Trophoblast cell (in vitro differentiated cells and primary cell): ENCODE measurements at regions not wholly inside any gene's neighbourhood (a gene's known extent, or its start where the extent isn't known, plus 50 kb on each side); places are given as distances from the start of the nearest gene placed in this dataset.
A peak's percentile ranks its signal among the peaks of the same experiment; 100 is the strongest.
"Not testable (repeated sequence)": the region's sequence is repeated elsewhere in the genome, so short reads cannot be mapped to it uniquely, and the experiment has no call there.

ENCODE experiments used
- DNase-seq, 2 donors: peaks; one replicate each; pipeline ENCODE4 v3.0.0-alpha.2; 2016
- H2AFZ ChIP-seq: 2 replicates; pipeline ENCODE4 v1.6.1; 2013; ENCODE audit warnings: low read length, moderate library complexity, mild to moderate bottlenecking; ENCODE audit not compliant: insufficient read depth, poor library complexity
- H2AK5ac ChIP-seq: 2 replicates; pipeline ENCODE4 v1.6.1; 2013; ENCODE audit warnings: mild to moderate bottlenecking, low read length
- H2BK120ac ChIP-seq: 2 replicates; pipeline ENCODE4 v1.6.1; 2013; ENCODE audit warnings: low read length, mild to moderate bottlenecking, moderate library complexity; ENCODE audit not compliant: insufficient read depth, poor library complexity
- H2BK12ac ChIP-seq: 2 replicates; pipeline ENCODE4 v1.6.1; 2013; ENCODE audit warnings: mild to moderate bottlenecking, low read length, moderate library complexity
- H2BK5ac ChIP-seq: 2 replicates; pipeline ENCODE4 v1.6.1; 2013; ENCODE audit warnings: low read length, low read depth, moderate library complexity, mild to moderate bottlenecking; ENCODE audit not compliant: poor library complexity
- H3K14ac ChIP-seq: 2 replicates; pipeline ENCODE4 v1.6.1; 2013; ENCODE audit warnings: mild to moderate bottlenecking, low read length
- H3K18ac ChIP-seq: 2 replicates; pipeline ENCODE4 v1.6.1; 2013; ENCODE audit warnings: mild to moderate bottlenecking, low read length
- H3K23ac ChIP-seq: 2 replicates; pipeline ENCODE4 v1.6.1; 2013; ENCODE audit warnings: low read length
- H3K27ac ChIP-seq: 2 replicates; pipeline ENCODE4 v1.5.1; 2013; ENCODE audit warnings: low read depth, mild to moderate bottlenecking, inconsistent platforms, low read length, moderate library complexity
- H3K27me3 ChIP-seq: 2 replicates; pipeline ENCODE4 v1.6.1; 2013; ENCODE audit warnings: inconsistent platforms, mild to moderate bottlenecking, low read length, moderate library complexity; ENCODE audit not compliant: insufficient read depth
- H3K36me3 ChIP-seq, 2 experiments: 1 replicate in 1 of 2; 2 replicates in 1 of 2; pipeline ENCODE4 v1.6.1; 2013; ENCODE audit warnings: low read length in 2 of 2, mild to moderate bottlenecking in 2 of 2, moderate library complexity in 1 of 2; ENCODE audit not compliant: insufficient read depth in 2 of 2, control insufficient read depth in 1 of 2
- H3K4ac ChIP-seq: 2 replicates; pipeline ENCODE4 v1.6.1; 2013; ENCODE audit warnings: low read depth, mild to moderate bottlenecking, low read length, moderate library complexity
- H3K4me1 ChIP-seq, 2 experiments: 1 replicate in 1 of 2; 2 replicates in 1 of 2; pipeline ENCODE4 v1.6.1; 2013; ENCODE audit warnings: low read length in 2 of 2, mild to moderate bottlenecking in 2 of 2, moderate library complexity in 1 of 2; ENCODE audit not compliant: insufficient read depth in 2 of 2, control insufficient read depth in 1 of 2
- H3K4me2 ChIP-seq: 2 replicates; pipeline ENCODE4 v1.6.1; 2013; ENCODE audit warnings: inconsistent platforms, mild to moderate bottlenecking, low read length, moderate library complexity
- H3K4me3 ChIP-seq: 2 replicates; pipeline ENCODE4 v1.5.1; 2013; ENCODE audit warnings: mild to moderate bottlenecking, low read depth, low read length, inconsistent platforms
- H3K79me1 ChIP-seq: one replicate; pipeline ENCODE4 v1.6.1; 2013; ENCODE audit warnings: low read length
- H3K79me2 ChIP-seq: 2 replicates; pipeline ENCODE4 v1.6.1; 2013; ENCODE audit warnings: low read length, mild to moderate bottlenecking; ENCODE audit not compliant: control insufficient read depth, insufficient read depth, poor library complexity
- H3K9ac ChIP-seq: 2 replicates; pipeline ENCODE4 v1.6.1; 2013; ENCODE audit warnings: mild to moderate bottlenecking, low read length
- H3K9me3 ChIP-seq: 2 replicates; pipeline ENCODE4 v1.6.1; 2013; ENCODE audit warnings: low read depth, mild to moderate bottlenecking, control low read depth, inconsistent platforms, low read length; ENCODE audit not compliant: insufficient read depth
- H4K12ac ChIP-seq: 2 replicates; pipeline ENCODE4 v1.6.1; 2013; ENCODE audit warnings: low read depth, mild to moderate bottlenecking, low read length, moderate library complexity
- H4K8ac ChIP-seq: 2 replicates; pipeline ENCODE4 v1.6.1; 2013; ENCODE audit warnings: low read depth, mild to moderate bottlenecking, low read length, moderate library complexity
- H4K91ac ChIP-seq: one replicate; pipeline ENCODE4 v1.6.1; 2013; ENCODE audit warnings: low read depth, mild to moderate bottlenecking, low read length, moderate library complexity
- WGBS: extraction: QIAGEN DNeasy Blood & Tissue Kit; methylation state at CpG from one replicate; pipeline ENCODE4 v1.1.7; 2013; ENCODE audit warnings: missing lambda C conversion rate; ENCODE audit not compliant: insufficient read length, insufficient coverage; ENCODE audit errors: extremely low coverage; 5-methylcytosine and 5-hydroxymethylcytosine counted together

GRCh38 chr7:152501506-152501905 lies 65.7 kb upstream of the KMT2C start:
- no peak overlapping the region for H3K14ac ChIP-seq
- no peaks in the 10 kb centered on the region for H3K9me3 ChIP-seq
- H3K79me1 ChIP-seq = peaks cover 14% of the 10 kb centered on the region
- H3K9ac ChIP-seq = no peak overlapping the region
- peak; percentile 29 to 34 for DNase-seq
- H4K8ac ChIP-seq = no peak overlapping the region
- H2AK5ac ChIP-seq = no peak overlapping the region
- H2BK5ac ChIP-seq = no peak overlapping the region
- H3K4me2 ChIP-seq = no peak overlapping the region
- no CpG with 5 or more reads among the region's 3 CpGs for WGBS
- H3K23ac ChIP-seq = no peak overlapping the region
- no peaks in the 10 kb centered on the region for H3K36me3 ChIP-seq
- H4K12ac ChIP-seq = no peak overlapping the region
- no peaks in the 10 kb centered on the region for H3K27me3 ChIP-seq
- no peak overlapping the region for H2BK12ac ChIP-seq
- no peak overlapping the region for H2AFZ ChIP-seq
- H3K4me1 ChIP-seq = peaks cover 11 to 21% of the 10 kb centered on the region in 2 experiments
- no peak overlapping the region for H4K91ac ChIP-seq
- no peak overlapping the region for H3K18ac ChIP-seq
- H3K4me3 ChIP-seq = no peak overlapping the region
- no peaks in the 10 kb centered on the region for H3K79me2 ChIP-seq
- H3K4ac ChIP-seq = no peak overlapping the region
- no peak overlapping the region for H3K27ac ChIP-seq
- no peak overlapping the region for H2BK120ac ChIP-seq

GRCh38 chr7:152499969-152500368 lies 64.2 kb upstream of the KMT2C start:
- not testable (repeated sequence) for H3K4me2 ChIP-seq, H2AFZ ChIP-seq, H2BK120ac ChIP-seq, H3K27me3 ChIP-seq, H3K27ac ChIP-seq, H3K23ac ChIP-seq, H3K14ac ChIP-seq, H4K91ac ChIP-seq, H3K9me3 ChIP-seq, H4K12ac ChIP-seq, H3K4ac ChIP-seq, H3K9ac ChIP-seq, H3K79me2 ChIP-seq, H3K36me3 ChIP-seq, H2BK5ac ChIP-seq, H2BK12ac ChIP-seq, H3K18ac ChIP-seq, H3K4me3 ChIP-seq, H4K8ac ChIP-seq
- Histone ChIP-seq H3K4me1 (peaks cover 11 to 21% of the 10 kb centered on the region in 2 experiments), H3K79me1 (peaks cover 12% of the 10 kb centered on the region), H2AK5ac (peak overlapping the region; percentile 45)
- no CpG with 5 or more reads among the region's 2 CpGs for WGBS
- DNase-seq = peak in 1 of 2 donors; percentile 90

- DNase-seq = peak in 1 of 2 donors; percentile 49
- Histone ChIP-seq H3K79me1 (peaks cover 6% of the 10 kb centered on the region), H4K91ac (no peak overlapping the region), H3K27me3 (no peaks in the 10 kb centered on the region), H2BK12ac (no peak overlapping the region), H4K12ac (no peak overlapping the region), H3K4me2 (no peak overlapping the region), H2AFZ (no peak overlapping the region), H3K36me3 (no peaks in the 10 kb centered on the region), H3K14ac (no peak overlapping the region), H3K9me3 (no peaks in the 10 kb centered on the region), H3K4me3 (no peak overlapping the region), H3K4me1 (peaks cover 4 to 5% of the 10 kb centered on the region in 2 experiments), H2BK120ac (no peak overlapping the region), H2BK5ac (no peak overlapping the region), H3K18ac (no peak overlapping the region), H3K9ac (no peak overlapping the region), H4K8ac (no peak overlapping the region), H3K23ac (no peak overlapping the region), H3K4ac (no peak overlapping the region), H3K27ac (no peak overlapping the region), H3K79me2 (no peaks in the 10 kb centered on the region), H2AK5ac (no peak overlapping the region)
- no CpG with 5 or more reads among the region's 2 CpGs for WGBS
Observed at GRCh38 chr7:152495867-152496266, 60.1 kb upstream of the KMT2C start.

GRCh38 chr7:152492952-152493351 lies 57.1 kb upstream of the KMT2C start:
- H4K91ac ChIP-seq = no peak overlapping the region
- no peak overlapping the region for H4K12ac ChIP-seq
- H3K18ac ChIP-seq = no peak overlapping the region
- no peaks in the 10 kb centered on the region for H3K9me3 ChIP-seq
- H2BK5ac ChIP-seq = no peak overlapping the region
- H2AFZ ChIP-seq = no peak overlapping the region
- no peaks in the 10 kb centered on the region for H3K79me2 ChIP-seq
- H3K4me3 ChIP-seq = no peak overlapping the region
- H4K8ac ChIP-seq = no peak overlapping the region
- no peak overlapping the region for H3K4me2 ChIP-seq
- no peak overlapping the region for H3K23ac ChIP-seq
- DNase-seq = no peak
- no peaks in the 10 kb centered on the region for H3K4me1 ChIP-seq
- no peak overlapping the region for H3K4ac ChIP-seq
- no peak overlapping the region for H2AK5ac ChIP-seq
- H3K9ac ChIP-seq = no peak overlapping the region
- H2BK12ac ChIP-seq = no peak overlapping the region
- no peak overlapping the region for H3K27ac ChIP-seq
- H3K14ac ChIP-seq = no peak overlapping the region
- no peaks in the 10 kb centered on the region for H3K36me3 ChIP-seq
- no peaks in the 10 kb centered on the region for H3K27me3 ChIP-seq
- no peaks in the 10 kb centered on the region for H3K79me1 ChIP-seq
- no peak overlapping the region for H2BK120ac ChIP-seq
- no CpG with 5 or more reads among the region's 3 CpGs for WGBS
